Activated CD8-positive, alpha-beta T cell treated with anti-CD3 and anti-CD28 coated beads for 36 hours (primary cell): ENCODE measurements at regions not wholly inside any gene's neighbourhood (a gene's known extent, or its start where the extent isn't known, plus 50 kb on each side); places are given as distances from the start of the nearest gene placed in this dataset.

Source experiments
- ATAC-seq: fragments of 200-7000 bp; cut with Tn5 transposase; one replicate; pipeline ENCODE4 v1.10.0; 2021; ENCODE audit warnings: mild to moderate bottlenecking, moderate library complexity
- CTCF ChIA-PET: fragments of 350-600 bp; sonication (Branson Sonifier 250); formaldehyde crosslinking; loops from one replicate; lab custom pipeline; 2021; ENCODE audit warnings: antibody characterized with exemption; lab: Charles Lee
- POLR2A ChIA-PET: fragments of 350-600 bp; sonication (Branson Sonifier 250); formaldehyde crosslinking; loops from one replicate; lab custom pipeline; 2021; ENCODE audit warnings: antibody characterized with exemption; lab: Charles Lee
- DNase-seq: peaks from one replicate; pipeline ENCODE4 v3.0.0-alpha.2; 2020
- H3K27ac Mint-ChIP-seq: one replicate; pipeline ENCODE4 v1.8.0; 2021; ENCODE audit warnings: mild to moderate bottlenecking, mixed read lengths
- H3K27me3 Mint-ChIP-seq: one replicate; pipeline ENCODE4 v1.8.0; 2021; ENCODE audit warnings: mixed read lengths
- H3K36me3 Mint-ChIP-seq: one replicate; pipeline ENCODE4 v1.8.0; 2021; ENCODE audit warnings: low read depth, mixed read lengths
- H3K4me1 Mint-ChIP-seq: one replicate; pipeline ENCODE4 v1.8.0; 2021; ENCODE audit warnings: low read depth, mixed read lengths
- H3K4me3 Mint-ChIP-seq: one replicate; pipeline ENCODE4 v1.8.0; 2021; ENCODE audit warnings: mild to moderate bottlenecking, moderate library complexity, mixed read lengths
- H3K9me3 Mint-ChIP-seq: one replicate; pipeline ENCODE4 v1.8.0; 2021; ENCODE audit warnings: mixed read lengths
- CTCF ChIP-seq: fragments of 200-600 bp; IDR thresholded peaks from one replicate; pipeline ENCODE4 v1.8.0; 2022; ENCODE audit warnings: antibody characterized with exemption, mild to moderate bottlenecking
- intact Hi-C: fragments of 100-400 bp; cut with micrococcal nuclease; formaldehyde crosslinking; loops from one replicate; pipeline ENCODE4 v1.10.0; 2022

DNA sequence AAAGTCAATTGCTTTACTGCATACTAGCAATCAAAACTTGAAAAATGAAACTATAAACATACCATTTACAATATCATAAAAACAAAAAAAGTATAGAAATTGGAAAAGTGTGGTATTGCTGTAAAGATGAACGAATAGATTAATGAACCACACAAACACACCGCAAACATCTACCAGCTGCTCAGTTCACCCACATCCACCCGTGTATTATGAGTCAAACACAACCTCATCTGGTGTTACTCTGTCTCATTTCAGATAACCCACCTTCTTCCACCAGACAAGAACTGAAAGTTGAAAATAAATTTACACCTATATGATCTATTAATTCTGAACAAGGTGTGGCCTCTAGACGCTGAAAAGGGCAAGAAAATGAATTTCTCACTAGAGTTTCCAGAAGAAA is 53.3 kb downstream of the BLID start:
- DNase-seq = no peak
- POLR2A ChIA-PET = no interaction called here
- no peaks in the 10 kb centered on the region for H3K4me1 Mint-ChIP-seq

GRCh38 chr11:122059565-122059964 is 56.5 kb downstream of the BLID start:
- Mint-ChIP-seq H3K4me1 (no peaks in the 10 kb centered on the region), H3K9me3 (peaks cover 11% of the 10 kb centered on the region), H3K27me3 (no peaks in the 10 kb centered on the region), H3K36me3 (no peaks in the 10 kb centered on the region), H3K27ac (no peak overlapping the region), H3K4me3 (no peak overlapping the region)
- CTCF ChIA-PET = interaction anchor here (1.6 kb wide), 1 partner anchor 8 kb away, joined by 4 read pairs; no protein-coding TSS in a partner anchor
- ATAC-seq (no peak), DNase-seq (no peak)
- intact Hi-C loops = no loop called here
- POLR2A ChIA-PET = no interaction called here
- no peak for TF ChIP-seq CTCF

More for the DNA sequence above, 53.3 kb downstream of the BLID start:
- peaks cover 11% of the 10 kb centered on the region for H3K9me3 Mint-ChIP-seq
- H3K27ac Mint-ChIP-seq = no peak overlapping the region
- TF ChIP-seq CTCF = no peak
- H3K27me3 Mint-ChIP-seq = peaks cover 4% of the 10 kb centered on the region
- intact Hi-C loops = no loop called here
- no peak for ATAC-seq
- H3K36me3 Mint-ChIP-seq = no peaks in the 10 kb centered on the region
- no peak overlapping the region for H3K4me3 Mint-ChIP-seq
- CTCF ChIA-PET = no interaction called here

DNA sequence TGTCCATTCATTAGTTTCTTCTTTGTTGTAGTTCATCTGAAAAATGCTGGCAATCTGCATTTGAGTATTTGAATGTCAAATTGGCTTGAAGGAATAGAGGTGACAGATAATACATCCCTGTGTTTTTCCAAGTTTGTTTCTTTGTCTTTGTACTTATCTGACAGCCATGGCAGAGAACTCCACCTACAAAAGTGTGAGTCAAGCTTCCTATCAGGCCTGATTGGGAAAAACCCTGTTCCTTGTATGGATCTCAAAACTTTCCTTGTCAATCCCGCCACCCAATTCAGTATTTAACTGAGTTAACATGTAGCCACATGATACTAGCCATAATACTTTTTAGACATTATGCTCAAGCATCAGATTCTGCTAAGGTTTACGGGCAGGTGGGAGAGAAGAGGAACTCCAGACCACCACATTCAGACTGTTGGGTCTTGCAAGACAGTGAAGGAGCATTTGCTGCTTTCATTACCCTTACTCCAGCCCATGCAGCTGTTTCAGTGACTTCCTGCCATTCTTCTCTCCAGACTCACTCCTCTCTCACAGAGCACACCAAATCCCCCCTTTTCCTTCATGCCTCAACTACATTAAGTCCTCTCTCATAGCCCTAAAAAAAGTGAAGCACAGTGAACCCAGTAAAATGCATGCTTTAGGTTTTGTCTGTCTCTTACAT is 65.9 kb downstream of the BLID start:
- ChIA-PET CTCF (no interaction called here), POLR2A (no interaction called here)
- intact Hi-C loops = no loop called here
- H3K27me3 Mint-ChIP-seq = no peaks in the 10 kb centered on the region
- no peaks in the 10 kb centered on the region for H3K4me1 Mint-ChIP-seq
- no peak overlapping the region for H3K27ac Mint-ChIP-seq
- no peak overlapping the region for H3K4me3 Mint-ChIP-seq
- H3K36me3 Mint-ChIP-seq = no peaks in the 10 kb centered on the region
- peaks cover 2% of the 10 kb centered on the region for H3K9me3 Mint-ChIP-seq
- TF ChIP-seq CTCF = no peak
- ATAC-seq = no peak
- DNase-seq = no peak

DNA sequence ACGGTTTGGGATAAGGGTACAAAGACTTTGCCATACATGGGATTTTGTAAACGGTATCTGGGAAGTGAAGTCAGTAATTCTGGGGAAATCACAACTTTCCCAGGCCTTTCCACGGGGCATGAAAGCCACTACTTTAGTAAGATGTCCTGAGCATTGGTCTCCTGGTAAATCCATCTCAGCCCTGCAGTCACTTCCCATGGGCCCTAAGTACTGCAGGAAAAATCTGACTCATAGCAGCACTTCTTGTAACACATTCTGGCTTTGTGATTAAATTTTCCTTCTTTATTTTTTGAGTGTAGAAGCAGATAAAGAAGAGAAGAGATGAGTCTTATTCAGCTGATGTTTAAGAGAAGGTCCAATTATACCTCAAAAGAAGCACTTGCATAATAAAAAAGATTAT is 67.6 kb downstream of the BLID start:
- ChIA-PET CTCF (no interaction called here), POLR2A (no interaction called here)
- H3K4me3 Mint-ChIP-seq = no peak overlapping the region
- DNase-seq (no peak), ATAC-seq (no peak)
- H3K36me3 Mint-ChIP-seq = no peaks in the 10 kb centered on the region
- H3K27ac Mint-ChIP-seq = no peak overlapping the region
- no peaks in the 10 kb centered on the region for H3K27me3 Mint-ChIP-seq
- peaks cover 2% of the 10 kb centered on the region for H3K9me3 Mint-ChIP-seq
- intact Hi-C loops = no loop called here
- TF ChIP-seq CTCF = no peak
- no peaks in the 10 kb centered on the region for H3K4me1 Mint-ChIP-seq

- POLR2A ChIA-PET = no interaction called here
- Mint-ChIP-seq H3K4me3 (no peak overlapping the region), H3K27me3 (no peaks in the 10 kb centered on the region), H3K4me1 (no peaks in the 10 kb centered on the region), H3K27ac (no peak overlapping the region), H3K36me3 (no peaks in the 10 kb centered on the region), H3K9me3 (peaks cover under 1% of the 10 kb centered on the region)
- intact Hi-C loops = no loop called here
- TF ChIP-seq CTCF = no peak
- ATAC-seq = no peak
- no peak for DNase-seq
- CTCF ChIA-PET = no interaction called here
These were observed 69.2 kb downstream of the BLID start for GRCh38 chr11:122046846-122047245.
